ENCODE measurements at regions not wholly inside any gene's neighbourhood (a gene's known extent, or its start where the extent isn't known, plus 50 kb on each side); places are given as distances from the start of the nearest gene placed in this dataset.
"Not testable (repeated sequence)": the region's sequence is repeated elsewhere in the genome, so short reads cannot be mapped to it uniquely, and the experiment has no call there.

GRCh38 chr22:36088292-36088691, 59.7 kb upstream of the RBFOX2 start:
- DNase-seq = peak; percentile 12

- no peak for DNase-seq
Measured at GRCh38 chr22:36087784-36088183, 59.2 kb upstream of the RBFOX2 start.

GRCh38 chr22:36086629-36087254, 58.1 kb upstream of the RBFOX2 start:
- no peak for DNase-seq

GRCh38 chr22:36086170-36086490, 57.5 kb upstream of the RBFOX2 start:
- DNase-seq = no peak

GRCh38 chr22:36085476-36086169, 57.0 kb upstream of the RBFOX2 start:
- DNase-seq = no peak

- DNase-seq = no peak
Measured at GRCh38 chr22:36084717-36085116, 56.1 kb upstream of the RBFOX2 start.

- no peak for DNase-seq
Measured at GRCh38 chr22:36083056-36083455, 54.4 kb upstream of the RBFOX2 start.

GRCh38 chr22:36081023-36081431, 52.4 kb upstream of the RBFOX2 start:
- peak; percentile 90 for DNase-seq

- DNase-seq = not testable (repeated sequence)
Measured at GRCh38 chr22:36080281-36080680, 51.7 kb upstream of the RBFOX2 start.

- DNase-seq = no peak
Measured at GRCh38 chr22:36079041-36079440, 50.4 kb upstream of the RBFOX2 start.

Data from kidney glomerular epithelial cell (primary cell).